ENCODE measurements at regions not wholly inside any gene's neighbourhood (a gene's known extent, or its start where the extent isn't known, plus 50 kb on each side); places are given as distances from the start of the nearest gene placed in this dataset.

GRCh38 chr2:196480653-196481323, 158.7 kb upstream of the CCDC150 start:
- DNase-seq (ENCODE audit: low read depth): no peak
- in situ Hi-C loops (cut with HindIII; ENCODE audit: low pct_unique_long_range_greater_than_20kb, low sequenced_read_pairs): no loop called here

DNA sequence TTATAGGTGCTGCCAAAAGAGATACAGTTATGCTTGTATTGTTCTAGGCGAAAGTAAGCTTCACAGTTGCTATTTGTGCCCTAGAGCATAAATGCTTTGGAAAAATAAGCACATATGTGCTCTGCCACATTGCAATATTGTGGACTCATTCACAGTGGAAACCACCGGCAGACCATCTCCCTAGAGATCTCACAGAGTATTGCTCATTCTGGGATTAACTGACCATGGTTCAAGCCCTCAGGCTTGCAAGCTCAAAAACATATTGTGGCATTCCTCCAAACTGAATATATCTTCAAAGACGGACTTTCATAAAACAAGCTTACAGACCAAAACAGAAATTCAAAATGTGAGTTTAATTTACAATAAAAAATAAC, 158.2 kb upstream of the CCDC150 start:
- in situ Hi-C loops (cut with HindIII; ENCODE audit: low pct_unique_long_range_greater_than_20kb, low sequenced_read_pairs): no loop called here
- no peak for DNase-seq (ENCODE audit: low read depth)

- DNase-seq (ENCODE audit: low read depth): no peak
- in situ Hi-C loops (cut with HindIII; ENCODE audit: low pct_unique_long_range_greater_than_20kb, low sequenced_read_pairs): no loop called here
These were observed 157.1 kb upstream of the CCDC150 start for GRCh38 chr2:196482119-196483065.

DNA sequence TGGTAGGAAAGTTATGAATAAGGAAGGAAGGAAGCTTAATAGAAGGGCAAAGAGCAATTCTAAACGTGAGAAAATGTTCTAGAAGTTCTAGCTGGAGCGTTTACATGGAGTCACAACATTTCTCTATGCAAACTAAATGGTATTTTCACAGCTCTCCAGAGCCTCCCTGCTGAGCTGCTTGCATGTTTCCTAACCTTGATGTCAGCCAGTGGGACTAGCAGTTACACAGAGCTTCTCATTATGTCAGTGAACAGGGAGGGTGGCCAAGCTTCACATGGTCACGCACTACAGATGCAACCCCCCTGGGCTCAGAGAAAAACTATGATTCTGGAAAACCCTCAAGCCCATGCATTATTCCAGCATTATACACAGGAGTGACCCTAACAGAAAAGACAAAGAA, 153.4 kb upstream of the CCDC150 start:
- DNase-seq (ENCODE audit: low read depth): no peak

GRCh38 chr2:196487417-196487816, 152.1 kb upstream of the CCDC150 start:
- DNase-seq (ENCODE audit: low read depth): no peak
- in situ Hi-C loops (cut with HindIII; ENCODE audit: low pct_unique_long_range_greater_than_20kb, low sequenced_read_pairs): no loop called here

More for the DNA sequence above, 153.4 kb upstream of the CCDC150 start:
- in situ Hi-C loops (cut with HindIII; ENCODE audit: low pct_unique_long_range_greater_than_20kb, low sequenced_read_pairs): no loop called here

DNA sequence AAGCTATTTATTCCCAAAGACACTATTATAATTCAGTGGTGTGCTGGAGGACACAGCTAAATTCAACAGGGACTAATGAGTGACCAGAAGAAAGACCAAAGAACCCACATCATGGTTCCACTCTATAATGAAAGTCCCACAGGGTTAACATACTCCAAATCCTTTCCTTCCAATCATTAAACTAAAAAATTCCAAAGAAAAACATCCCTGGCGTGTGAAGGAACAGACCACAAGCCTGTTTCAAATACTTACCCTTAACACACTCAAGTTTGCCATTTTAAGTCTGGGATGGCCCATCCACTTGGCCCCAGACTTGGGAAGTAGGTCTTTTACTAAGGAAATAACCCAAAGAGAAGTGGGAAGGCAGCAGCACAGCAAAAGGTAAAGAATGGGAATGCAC, 150.1 kb upstream of the CCDC150 start:
- no peak for DNase-seq (ENCODE audit: low read depth)
- in situ Hi-C loops (cut with HindIII; ENCODE audit: low pct_unique_long_range_greater_than_20kb, low sequenced_read_pairs): no loop called here

DNA sequence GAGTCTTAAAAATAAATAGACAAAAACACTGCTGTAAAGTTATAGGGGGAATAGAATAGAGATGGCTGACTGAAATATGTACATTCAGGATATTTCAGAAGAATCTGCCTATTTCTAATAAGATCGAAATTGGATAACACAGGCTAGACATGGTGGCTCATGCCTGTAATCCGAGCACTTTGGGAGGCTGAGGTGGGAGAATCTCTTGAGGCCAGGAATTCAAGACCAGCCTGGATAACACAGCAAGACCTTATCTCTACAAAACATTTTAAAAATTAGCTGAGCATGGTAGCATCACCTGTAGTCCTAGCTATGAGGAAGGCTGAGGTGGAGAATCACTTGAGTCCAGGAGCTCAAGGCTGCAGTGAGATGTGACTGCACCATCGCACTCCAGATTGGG, 146.6 kb upstream of the CCDC150 start:
- DNase-seq (ENCODE audit: low read depth): no peak
- in situ Hi-C loops (cut with HindIII; ENCODE audit: low pct_unique_long_range_greater_than_20kb, low sequenced_read_pairs): no loop called here

GRCh38 chr2:196498962-196499361, 140.6 kb upstream of the CCDC150 start:
- in situ Hi-C loops (cut with HindIII; ENCODE audit: low pct_unique_long_range_greater_than_20kb, low sequenced_read_pairs): no loop called here
- DNase-seq (ENCODE audit: low read depth): no peak

DNA sequence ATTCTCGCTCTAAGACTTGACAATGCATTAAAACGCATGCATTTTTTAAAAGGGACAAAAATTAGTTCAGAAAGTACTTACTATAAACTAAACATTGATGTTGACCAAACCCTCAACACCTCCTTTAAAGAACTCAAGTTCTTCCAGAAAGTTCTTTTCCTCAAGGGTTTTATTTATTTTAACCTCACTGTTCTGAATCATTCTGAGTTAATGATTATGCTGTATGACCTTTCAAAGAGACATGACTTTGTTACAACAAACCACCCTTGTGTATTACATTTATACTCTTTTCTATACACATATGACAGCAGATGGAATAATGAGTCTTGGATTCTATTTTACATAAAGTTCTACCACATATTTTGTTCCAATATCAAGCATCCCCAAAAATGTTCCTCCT, 139.8 kb upstream of the CCDC150 start:
- no peak for DNase-seq (ENCODE audit: low read depth)
- in situ Hi-C loops (cut with HindIII; ENCODE audit: low pct_unique_long_range_greater_than_20kb, low sequenced_read_pairs): no loop called here

- in situ Hi-C loops (cut with HindIII; ENCODE audit: low pct_unique_long_range_greater_than_20kb, low sequenced_read_pairs): no loop called here
- DNase-seq (ENCODE audit: low read depth): no peak
These were observed 138.7 kb upstream of the CCDC150 start for GRCh38 chr2:196500686-196501431.

DNA sequence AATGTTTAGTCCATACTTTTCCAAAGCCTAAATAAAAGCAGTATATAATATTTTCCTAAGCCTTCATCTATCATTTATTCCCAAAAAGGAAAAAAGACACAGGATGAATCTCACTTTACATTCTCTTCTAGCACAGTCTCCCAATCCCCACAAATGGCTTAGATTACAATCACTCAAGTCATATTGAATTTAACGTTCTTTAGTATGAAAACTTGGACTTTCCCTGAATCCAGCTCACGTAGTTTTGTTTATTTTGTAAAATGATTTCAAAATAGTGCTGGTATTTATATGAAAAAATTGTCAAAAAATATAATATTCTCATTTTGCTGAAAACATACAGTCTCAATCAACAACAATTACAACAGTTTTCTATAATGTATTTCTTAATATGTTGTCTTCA, 137.7 kb upstream of the CCDC150 start:
- no peak for DNase-seq (ENCODE audit: low read depth)
- in situ Hi-C loops (cut with HindIII; ENCODE audit: low pct_unique_long_range_greater_than_20kb, low sequenced_read_pairs): no loop called here

DNA sequence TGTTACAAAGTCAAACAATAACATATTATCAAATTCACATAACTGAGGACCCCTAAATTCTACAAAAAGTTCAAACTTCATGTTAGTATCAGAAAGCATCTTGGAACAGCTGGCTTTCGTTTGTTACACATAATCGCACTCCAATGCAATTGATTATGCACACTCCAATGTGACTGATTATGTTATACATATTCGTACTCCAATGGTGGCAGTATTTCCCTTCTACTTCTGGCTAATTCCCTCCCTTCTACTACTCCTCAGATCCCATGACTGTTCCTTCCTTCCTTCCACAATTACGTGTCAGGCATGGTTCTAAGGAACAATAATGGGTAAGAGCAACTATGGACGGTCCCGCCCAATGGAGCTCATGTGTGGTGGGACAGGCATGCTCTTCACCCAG, 137.1 kb upstream of the CCDC150 start:
- in situ Hi-C loops (cut with HindIII; ENCODE audit: low pct_unique_long_range_greater_than_20kb, low sequenced_read_pairs): no loop called here
- DNase-seq (ENCODE audit: low read depth): no peak

DNA sequence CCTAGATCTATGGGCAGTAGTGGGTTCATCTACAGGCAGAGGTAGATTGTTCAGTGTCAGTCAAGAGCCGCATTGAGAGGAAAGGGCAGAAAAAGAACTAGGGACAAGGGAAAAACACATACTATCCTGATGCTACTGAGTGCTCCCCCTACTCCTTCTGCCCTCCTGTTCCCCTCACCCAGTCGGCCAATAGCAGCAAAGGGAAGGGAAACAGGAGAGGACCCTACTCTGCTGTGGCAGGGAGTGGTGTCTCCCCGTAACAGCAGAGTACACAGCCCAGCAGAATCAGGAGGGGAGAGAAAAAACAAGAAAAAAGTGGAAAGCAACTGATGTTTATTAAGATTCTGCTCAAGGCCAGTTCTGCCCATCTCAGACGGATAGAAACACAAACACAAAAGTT, 136.1 kb upstream of the CCDC150 start:
- in situ Hi-C loops (cut with HindIII; ENCODE audit: low pct_unique_long_range_greater_than_20kb, low sequenced_read_pairs): no loop called here
- no peak for DNase-seq (ENCODE audit: low read depth)

GRCh38 chr2:196504788-196505187, 134.7 kb upstream of the CCDC150 start:
- in situ Hi-C loops (cut with HindIII; ENCODE audit: low pct_unique_long_range_greater_than_20kb, low sequenced_read_pairs): no loop called here
- no peak for DNase-seq (ENCODE audit: low read depth)

DNA sequence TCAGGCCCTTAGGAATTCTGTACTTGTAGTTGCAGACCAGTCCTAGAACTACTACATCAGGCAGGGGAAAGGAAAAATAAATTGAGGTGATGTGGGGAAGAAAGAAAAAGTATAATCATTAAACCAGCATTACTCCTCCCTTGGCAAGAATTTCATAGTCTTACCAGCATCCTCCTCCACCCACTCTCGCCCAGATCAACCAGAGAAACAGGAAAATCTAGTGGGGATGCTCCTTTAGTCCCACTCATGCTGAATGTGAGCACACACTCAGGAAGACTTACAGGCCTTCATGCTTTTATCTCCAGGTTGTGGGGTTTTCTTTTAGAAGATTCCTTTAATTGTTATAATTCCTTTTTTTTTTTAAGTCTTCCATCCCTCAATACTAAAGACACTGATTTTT, 129.3 kb upstream of the CCDC150 start:
- in situ Hi-C loops (cut with HindIII; ENCODE audit: low pct_unique_long_range_greater_than_20kb, low sequenced_read_pairs): no loop called here
- no peak for DNase-seq (ENCODE audit: low read depth)

- no peak for DNase-seq (ENCODE audit: low read depth)
- in situ Hi-C loops (cut with HindIII; ENCODE audit: low pct_unique_long_range_greater_than_20kb, low sequenced_read_pairs): no loop called here
These were observed 128.0 kb upstream of the CCDC150 start for GRCh38 chr2:196511258-196512168.

DNA sequence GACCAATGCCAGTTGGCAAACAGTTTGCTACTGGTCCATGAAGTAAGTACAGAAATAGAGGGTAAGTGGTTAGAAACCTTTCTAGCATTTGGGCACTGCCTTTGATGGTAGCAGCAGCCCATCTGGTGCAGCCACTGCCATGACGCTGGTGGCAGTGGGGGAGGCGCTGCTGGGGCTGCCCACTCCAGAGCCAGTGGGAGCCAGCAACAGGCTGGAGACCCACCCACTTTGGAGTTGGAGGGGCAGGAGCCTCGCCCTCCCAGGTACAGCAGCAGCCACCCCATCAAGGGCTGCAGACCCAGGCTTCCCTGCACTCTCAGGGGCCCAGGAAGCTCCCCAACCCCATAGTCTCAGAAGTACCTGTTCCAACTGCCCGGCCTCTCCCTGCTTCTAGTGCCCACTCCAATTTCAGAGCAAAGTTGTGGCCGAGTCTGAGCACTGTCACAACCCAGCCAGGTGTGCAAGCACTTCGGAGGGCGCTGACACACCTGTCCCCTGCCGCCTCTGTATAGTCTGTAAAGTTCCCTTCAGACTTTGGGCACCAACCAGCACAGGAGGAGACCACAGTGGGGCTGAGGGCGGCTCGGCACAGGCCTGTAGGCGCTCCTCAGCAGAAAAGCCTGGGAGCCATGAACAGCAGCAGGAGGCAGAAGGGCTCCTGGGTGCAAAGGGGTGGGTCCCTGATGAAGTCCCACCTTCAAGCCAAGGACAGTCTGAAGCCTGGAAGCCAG, 125.6 kb upstream of the CCDC150 start:
- DNase-seq (ENCODE audit: low read depth): no peak
- in situ Hi-C loops (cut with HindIII; ENCODE audit: low pct_unique_long_range_greater_than_20kb, low sequenced_read_pairs): no loop called here

- in situ Hi-C loops (cut with HindIII; ENCODE audit: low pct_unique_long_range_greater_than_20kb, low sequenced_read_pairs): no loop called here
- no peak for DNase-seq (ENCODE audit: low read depth)
These were observed 124.9 kb upstream of the CCDC150 start for GRCh38 chr2:196514641-196515040.

Measured in Caki2 (cell line).